A549 (cell line): ENCODE measurements at regions not wholly inside any gene's neighbourhood (a gene's known extent, or its start where the extent isn't known, plus 50 kb on each side); places are given as distances from the start of the nearest gene placed in this dataset.
A peak's percentile ranks its signal among the peaks of the same experiment; 100 is the strongest.

ENCODE experiments used
- ATAC-seq, 2 experiments: fragments of 200-7000 bp in 1 of 2; fragments of >200 bp in 1 of 2; cut with Nextera tagmentation in 1 of 2; cut with Tn5 transposase in 1 of 2; 3 replicates each; pipeline versions ENCODE4 v1.8.0 to v1.9.1; 2018 to 2020; ENCODE audit warnings: mild to moderate bottlenecking in 1 of 2, moderate library complexity in 1 of 2
- CTCF ChIA-PET: fragments of 300-600 bp; sonication (Branson Sonifier 250); formaldehyde crosslinking; extraction: SDS; loops from one replicate; lab custom pipeline; 2021; ENCODE audit warnings: antibody characterized with exemption, inconsistent platforms; lab: Yijun Ruan, JAX
- POLR2A ChIA-PET: fragments of 350-600 bp; formaldehyde crosslinking; extraction: SDS; loops from one replicate; lab custom pipeline; 2021; ENCODE audit warnings: antibody characterized with exemption, inconsistent platforms; lab: Yijun Ruan, JAX
- DNase-seq, 2 experiments: peaks; one replicate each; pipeline versions ENCODE4 v3.0.0 to v3.0.0-alpha.2; 2011 to 2016; ENCODE audit warnings: low read depth in 1 of 2, low spot score in 1 of 2
- FAIRE-seq: peaks from 2 replicates; lab custom pipeline; 2011; peaks lifted over from hg19 to GRCh38; lab: Jason Lieb, UNC
- H3K27ac ChIP-seq, 2 experiments: fragments of >200 bp; sonication (Bioruptor Twin); formaldehyde crosslinking; 3 replicates each; pipeline ENCODE4 v1.5.1; 2016 to 2017
- H3K4me1 ChIP-seq: fragments of >200 bp; sonication (Bioruptor Twin); formaldehyde crosslinking; 3 replicates; pipeline ENCODE4 v1.6.1; 2016
- H3K4me2 ChIP-seq: fragments of >200 bp; sonication (Bioruptor Twin); formaldehyde crosslinking; 3 replicates; pipeline ENCODE4 v1.6.1; 2016
- H3K4me3 ChIP-seq: fragments of >200 bp; sonication (Bioruptor Twin); formaldehyde crosslinking; 3 replicates; pipeline ENCODE4 v1.5.1; 2016
- H3K9me3 ChIP-seq: fragments of >200 bp; sonication (Bioruptor Twin); formaldehyde crosslinking; 3 replicates; pipeline ENCODE4 v1.6.1; 2016
- BHLHE40 ChIP-seq: IDR thresholded peaks from 2 replicates; pipeline ENCODE4 v1.6.1; 2012; ENCODE audit warnings: low read depth, low read length, inconsistent platforms
- CBX2 ChIP-seq: fragments of 200-600 bp; sonication (generic); IDR thresholded peaks from 2 replicates; pipeline ENCODE4 v1.6.1; 2016; ENCODE audit warnings: low read depth, mild to moderate bottlenecking, borderline replicate concordance
- CHD2 ChIP-seq: fragments of 150-350 bp; IDR thresholded peaks from 2 replicates; pipeline ENCODE4 v1.6.1; 2014; ENCODE audit warnings: low read length; ENCODE audit not compliant: partially characterized antibody
- CHD4 ChIP-seq: fragments of 200-600 bp; sonication (generic); IDR thresholded peaks from 2 replicates; pipeline ENCODE4 v1.6.1; 2016; ENCODE audit warnings: antibody characterized with exemption, mild to moderate bottlenecking, borderline replicate concordance
- CTCF ChIP-seq: fragments of >200 bp; sonication (Bioruptor Twin); formaldehyde crosslinking; IDR thresholded peaks from 3 replicates; pipeline ENCODE4 v1.5.1; 2016
- ELK1 ChIP-seq: fragments of 150-350 bp; IDR thresholded peaks from 2 replicates; pipeline ENCODE4 v1.6.1; 2014; ENCODE audit warnings: low read depth, mild to moderate bottlenecking, low read length
- FOSB ChIP-seq: fragments of 250-450 bp; sonication (Bioruptor Pico); IDR thresholded peaks from 2 replicates; pipeline ENCODE4 v1.5.0; 2020; ENCODE audit warnings: mild to moderate bottlenecking, moderate library complexity
- GATA3 ChIP-seq: IDR thresholded peaks from 2 replicates; pipeline ENCODE4 v1.6.1; 2012; ENCODE audit warnings: borderline replicate concordance
- HES2 ChIP-seq: fragments of >200 bp; sonication (Bioruptor Twin); formaldehyde crosslinking; IDR thresholded peaks from 2 replicates; pipeline ENCODE4 v1.6.1; 2016
- HEYL ChIP-seq: fragments of 250-450 bp; sonication (Bioruptor Pico); IDR thresholded peaks from 2 replicates; pipeline ENCODE4 v1.8.0; 2021; ENCODE audit warnings: mild to moderate bottlenecking, moderate library complexity
- HMGXB4 ChIP-seq: fragments of 250-450 bp; sonication (Bioruptor Pico); IDR thresholded peaks from 2 replicates; pipeline ENCODE4 v1.5.0; 2021; ENCODE audit warnings: mild to moderate bottlenecking, moderate library complexity, borderline replicate concordance
- HOXB13 ChIP-seq: fragments of 250-450 bp; sonication (Bioruptor Pico); IDR thresholded peaks from 2 replicates; pipeline ENCODE4 v1.5.0; 2020; ENCODE audit warnings: low read depth, mild to moderate bottlenecking, moderate library complexity
- HOXB5 ChIP-seq: fragments of 250-450 bp; sonication (Bioruptor Pico); IDR thresholded peaks from 2 replicates; pipeline ENCODE4 v1.5.0; 2020; ENCODE audit warnings: mild to moderate bottlenecking, moderate library complexity
- KDM1A ChIP-seq: fragments of 200-600 bp; sonication (generic); IDR thresholded peaks from 2 replicates; pipeline ENCODE4 v1.6.1; 2016; ENCODE audit warnings: low read depth, mild to moderate bottlenecking
- KDM5A ChIP-seq: fragments of 200-600 bp; sonication (generic); IDR thresholded peaks from 2 replicates; pipeline ENCODE4 v1.6.1; 2016; ENCODE audit warnings: antibody characterized with exemption, mild to moderate bottlenecking
- PHF8 ChIP-seq: fragments of 200-600 bp; sonication (generic); IDR thresholded peaks from 2 replicates; pipeline ENCODE4 v1.6.1; 2016; ENCODE audit warnings: low read depth, mild to moderate bottlenecking, antibody characterized with exemption, moderate library complexity, borderline replicate concordance
- RAD21 ChIP-seq, 2 experiments: fragments of >200 bp in 1 of 2; sonication (Bioruptor Twin) in 1 of 2; formaldehyde crosslinking in 1 of 2; IDR thresholded peaks in 1 of 2; conservative IDR thresholded peaks in 1 of 2; 2 replicates in 1 of 2; 3 replicates in 1 of 2; pipeline ENCODE4 v1.6.1; 2012 to 2018; ENCODE audit warnings: inconsistent platforms in 1 of 2
- RCOR1 ChIP-seq: fragments of 150-350 bp; IDR thresholded peaks from 2 replicates; pipeline ENCODE4 v1.6.1; 2014; ENCODE audit warnings: antibody characterized with exemption, low read length, low read depth
- SMC3 ChIP-seq: fragments of >200 bp; sonication (Bioruptor Twin); formaldehyde crosslinking; IDR thresholded peaks from 3 replicates; pipeline ENCODE4 v1.6.1; 2018; ENCODE audit warnings: inconsistent platforms
- SREBF2 ChIP-seq: fragments of 450-650 bp; IDR thresholded peaks from 2 replicates; pipeline ENCODE4 v1.6.1; 2014; ENCODE audit warnings: mild to moderate bottlenecking, moderate library complexity
- TP53 ChIP-seq: fragments of 250-450 bp; sonication (Bioruptor Pico); IDR thresholded peaks from 2 replicates; pipeline ENCODE4 v1.5.0; 2021; ENCODE audit warnings: mild to moderate bottlenecking, moderate library complexity
- WGBS: methylation state at CpG from one replicate; pipeline ENCODE4 v1.1.6; 2017; ENCODE audit errors: missing lambda C conversion rate; 5-methylcytosine and 5-hydroxymethylcytosine counted together
- TF ChIP-seq, protein P1 (sequence below): fragments of 450-650 bp; IDR thresholded peaks from 2 replicates; pipeline ENCODE4 v1.6.1; 2014; ENCODE audit warnings: antibody characterized with exemption

GRCh38 chr13:75226092-75226491 is 255.9 kb downstream of the TBC1D4 start:
- ChIA-PET POLR2A (no interaction called here), CTCF (no interaction called here)
- no peak for TF ChIP-seq KDM5A
- no peak for TF ChIP-seq ELK1
- no peak for TF ChIP-seq HEYL
- TF ChIP-seq, protein P1, sequence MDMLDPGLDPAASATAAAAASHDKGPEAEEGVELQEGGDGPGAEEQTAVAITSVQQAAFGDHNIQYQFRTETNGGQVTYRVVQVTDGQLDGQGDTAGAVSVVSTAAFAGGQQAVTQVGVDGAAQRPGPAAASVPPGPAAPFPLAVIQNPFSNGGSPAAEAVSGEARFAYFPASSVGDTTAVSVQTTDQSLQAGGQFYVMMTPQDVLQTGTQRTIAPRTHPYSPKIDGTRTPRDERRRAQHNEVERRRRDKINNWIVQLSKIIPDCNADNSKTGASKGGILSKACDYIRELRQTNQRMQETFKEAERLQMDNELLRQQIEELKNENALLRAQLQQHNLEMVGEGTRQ = no peak
- TF ChIP-seq TP53 (CRISPR knock-in tag) = no peak
- TF ChIP-seq HMGXB4 = no peak
- TF ChIP-seq HOXB5 (CRISPR knock-in tag) = no peak
- TF ChIP-seq SMC3 = no peak
- TF ChIP-seq SREBF2 = no peak
- TF ChIP-seq CTCF = no peak
- no peak for TF ChIP-seq RCOR1
- TF ChIP-seq KDM1A = no peak
- TF ChIP-seq CBX2 = no peak
- no peak for TF ChIP-seq HOXB13 (CRISPR knock-in tag)
- TF ChIP-seq FOSB (CRISPR knock-in tag) = no peak
- no peak for DNase-seq
- H3K4me1 ChIP-seq = no peaks in the 10 kb centered on the region
- H3K27ac ChIP-seq = peak overlapping the region in 1 of 2 experiments; percentile 64; a peak in 3 of 6 replicates
- H3K9me3 ChIP-seq = no peaks in the 10 kb centered on the region
- no peak overlapping the region for H3K4me2 ChIP-seq
- no peak for ATAC-seq
- no peak overlapping the region for H3K4me3 ChIP-seq
- FAIRE-seq = no peak
- WGBS = 67% methylated on average over 7 of the region's 9 CpGs

DNA sequence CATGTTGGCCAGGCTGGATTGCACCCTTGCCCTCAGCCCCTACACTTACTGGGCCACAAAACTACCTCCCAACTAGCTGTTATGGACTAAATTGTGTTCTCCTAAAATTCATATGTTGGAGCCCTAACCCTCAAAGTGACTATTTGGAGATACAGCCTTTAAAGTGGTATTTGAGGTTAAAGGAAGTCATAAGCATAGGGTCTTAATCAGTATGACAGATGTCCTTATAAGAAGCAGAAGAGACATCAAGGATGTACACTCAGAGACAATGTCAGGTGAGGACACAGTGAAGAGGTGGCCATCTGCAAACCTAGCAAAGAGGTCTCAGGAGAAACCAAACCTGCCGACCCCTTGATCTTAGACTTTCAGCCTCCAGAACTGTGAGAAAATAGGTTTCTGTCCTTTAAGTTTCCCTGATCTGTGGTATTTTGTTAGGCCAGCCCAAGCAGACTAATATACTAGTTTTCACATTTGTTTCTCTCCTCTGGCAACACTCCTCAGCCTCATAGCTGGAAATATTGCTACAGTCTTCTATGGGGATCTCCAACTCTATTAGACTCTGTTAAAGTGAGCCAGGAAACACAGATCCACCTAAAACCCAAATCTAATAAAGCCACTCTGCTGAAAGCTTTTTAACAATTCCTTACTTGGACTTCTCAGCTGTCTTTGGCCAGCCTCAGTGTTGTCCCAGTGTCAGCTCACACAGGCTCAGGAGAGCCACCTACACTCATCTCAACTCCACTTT is 256.5 kb downstream of the TBC1D4 start:
- POLR2A ChIA-PET = no interaction called here
- no peak for FAIRE-seq
- H3K9me3 ChIP-seq = no peaks in the 10 kb centered on the region

More for the DNA sequence above, 256.5 kb downstream of the TBC1D4 start:
- no peak for TF ChIP-seq PHF8
- TF ChIP-seq CHD2 = no peak
- TF ChIP-seq RAD21 (conservative IDR thresholded peaks at IDR 0.05 in 1 of 2, IDR thresholded peaks at IDR 0.05 in 1 of 2) = no peak
- no peak for TF ChIP-seq HES2
- TF ChIP-seq GATA3 = no peak
- no peak for TF ChIP-seq CHD4
- no peak for TF ChIP-seq RCOR1
- no peak for TF ChIP-seq BHLHE40
- 86% methylated on average over 1 of the region's 1 CpG for WGBS
- no peak overlapping the region for H3K4me2 ChIP-seq
- H3K27ac ChIP-seq = peak overlapping the region in 1 of 2 experiments; percentile 64; a peak in 2 of 6 replicates
- H3K4me3 ChIP-seq = no peak overlapping the region
- H3K4me1 ChIP-seq = no peaks in the 10 kb centered on the region
- DNase-seq = no peak
- no peak for ATAC-seq
- CTCF ChIA-PET = interaction anchor here (0.6 kb wide), 1 partner anchor 76 kb away, joined by 3 read pairs; no protein-coding TSS in a partner anchor
